ENCODE measurements at regions not wholly inside any gene's neighbourhood (a gene's known extent, or its start where the extent isn't known, plus 50 kb on each side); places are given as distances from the start of the nearest gene placed in this dataset.
"Not testable (repeated sequence)": the region's sequence is repeated elsewhere in the genome, so short reads cannot be mapped to it uniquely, and the experiment has no call there.

DNA sequence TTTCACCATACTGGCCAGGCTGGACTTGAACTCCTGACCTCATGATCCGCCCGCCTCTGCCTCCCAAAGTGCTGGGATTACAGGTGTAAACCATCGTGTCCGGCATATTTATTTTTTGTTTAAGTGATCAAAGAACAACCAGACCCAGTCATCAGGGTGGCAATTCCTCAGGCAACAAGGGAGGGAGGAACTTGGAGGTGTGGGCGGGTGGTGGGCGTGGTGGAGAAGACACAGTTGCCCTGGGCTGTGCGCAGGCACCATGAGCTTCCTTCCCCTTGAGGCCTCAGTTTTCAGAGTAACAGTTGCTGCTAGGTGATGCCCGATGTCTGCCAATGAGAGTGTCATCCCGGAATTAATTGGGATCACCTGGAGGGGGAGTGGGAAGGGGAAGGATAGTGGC is 191.7 kb downstream of the ALG10 start:
- intact Hi-C loops (cut with DNase I, micrococcal nuclease), result loop anchor here in 1 of 2 experiments (10.0 kb wide), 1 partner anchor 411 kb away; no protein-coding TSS in a partner anchor
- Mint-ChIP-seq H3K36me3 (ENCODE audit: low read depth) (peaks cover 3% of the 10 kb centered on the region), H3K9me3 (ENCODE audit: low read depth) (no peaks in the 10 kb centered on the region), H3K27ac (no peak overlapping the region), H3K27me3 (peaks cover 5% of the 10 kb centered on the region), H3K4me3 (no peak overlapping the region), H3K4me1 (peaks cover 6% of the 10 kb centered on the region)
- POLR2A ChIA-PET, result no interaction called here
- ATAC-seq (no peak), DNase-seq (no peak)
- CTCF ChIA-PET, result no interaction called here

DNA sequence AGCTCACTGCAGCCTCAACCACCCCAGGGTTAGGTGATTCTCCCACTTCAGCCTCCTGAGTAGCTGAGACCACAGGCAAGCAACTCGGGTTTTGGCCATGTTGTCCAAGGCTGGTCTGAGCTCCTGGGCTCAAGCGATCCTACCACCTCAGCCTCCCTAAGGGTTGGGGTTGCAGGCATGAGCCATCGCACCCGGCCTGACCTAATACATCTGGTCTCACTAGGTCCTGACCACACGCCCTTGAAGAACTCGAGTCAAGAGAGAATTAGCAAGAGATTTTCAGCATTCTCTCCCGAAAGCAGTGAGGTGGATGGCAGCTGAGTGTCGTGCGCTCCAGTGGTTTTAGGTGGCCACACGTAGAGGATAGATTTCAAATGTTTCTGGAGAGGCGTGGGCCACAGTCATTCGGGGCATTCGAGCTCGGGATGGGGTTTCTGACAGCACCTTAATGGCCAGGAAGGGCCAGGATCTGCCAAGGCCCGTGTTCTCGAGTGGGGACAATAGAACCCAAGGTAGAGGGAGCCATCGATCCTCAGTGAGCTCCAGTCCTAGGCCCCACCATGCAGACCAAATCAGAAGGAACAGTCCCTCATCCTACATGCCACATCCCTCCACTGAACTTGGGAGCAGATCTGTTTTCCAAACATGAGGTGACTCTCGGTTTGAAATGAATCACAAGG is 193.1 kb downstream of the ALG10 start:
- ChIA-PET CTCF (interaction anchor here (0.9 kb wide), 1 partner anchor 14 kb away, joined by 3 read pairs; no protein-coding TSS in a partner anchor), POLR2A (no interaction called here)
- H3K27ac Mint-ChIP-seq, result no peak overlapping the region
- peaks cover 8% of the 10 kb centered on the region for H3K4me1 Mint-ChIP-seq
- H3K36me3 Mint-ChIP-seq (ENCODE audit: low read depth), result peaks cover 3% of the 10 kb centered on the region
- ATAC-seq (no peak), DNase-seq (no peak)
- H3K9me3 Mint-ChIP-seq (ENCODE audit: low read depth), result no peaks in the 10 kb centered on the region
- H3K27me3 Mint-ChIP-seq, result peaks cover 10% of the 10 kb centered on the region
- no peak overlapping the region for H3K4me3 Mint-ChIP-seq
- intact Hi-C loops (cut with DNase I, micrococcal nuclease), result loop anchor here (5.0 to 10.0 kb wide), 4 partner anchors 47 to 1458 kb away; partner anchors contain the start of gene YARS2 (in 1 of the 2)

DNA sequence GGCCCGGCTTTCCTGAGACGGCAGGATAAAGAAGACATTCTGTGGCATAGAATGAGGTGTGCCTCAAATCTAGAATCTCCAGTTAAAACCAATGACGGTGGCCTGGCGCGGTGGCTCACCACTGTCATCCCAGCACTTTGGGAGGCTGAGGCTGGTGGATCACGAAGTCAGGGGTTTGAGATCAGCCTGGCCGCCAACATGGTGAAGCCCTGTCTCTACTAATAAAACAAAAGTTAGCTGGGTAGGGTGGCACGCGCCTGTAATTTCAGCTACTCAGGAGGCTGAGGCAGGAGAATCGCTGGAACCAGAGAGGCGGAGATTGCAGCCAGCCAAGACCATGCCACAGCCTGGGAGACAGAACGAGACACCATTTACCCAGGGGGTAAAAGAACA is 193.6 kb downstream of the ALG10 start:
- CTCF ChIA-PET, result no interaction called here

DNA sequence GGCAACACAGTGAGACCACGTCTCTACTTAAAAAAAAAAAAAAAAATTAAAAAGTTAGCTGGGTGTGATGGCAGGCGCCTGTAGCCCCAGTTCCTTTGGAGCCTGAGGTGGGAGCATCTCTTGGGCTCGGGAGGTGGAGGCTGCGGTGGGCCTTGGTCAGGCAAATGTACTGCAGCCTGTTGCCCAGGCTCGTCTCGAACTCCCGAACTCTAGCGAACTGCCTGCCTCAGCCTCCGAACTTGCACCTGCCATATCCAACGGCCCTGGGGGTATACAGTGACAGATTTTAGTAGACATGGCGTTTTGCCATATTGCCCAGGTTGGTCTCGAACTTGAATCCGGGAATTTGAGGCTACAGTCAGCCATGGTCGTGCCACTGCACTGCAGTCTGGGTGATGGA is 195.4 kb downstream of the ALG10 start:
- intact Hi-C loops (cut with DNase I, micrococcal nuclease), result loop anchor here (1.0 to 10.0 kb wide), 7 partner anchors 45 to 1461 kb away; partner anchors contain the start of gene YARS2 (in 1 of the 2)
- H3K27me3 Mint-ChIP-seq, result peaks cover 10% of the 10 kb centered on the region
- peaks cover 8% of the 10 kb centered on the region for H3K4me1 Mint-ChIP-seq
- ATAC-seq (no peak), DNase-seq (no peak)
- ChIA-PET POLR2A (no interaction called here), CTCF (interaction anchor here (1.0 to 1.7 kb wide), 2 partner anchors 95 to 194 kb away, joined by 3 to 8 read pairs; no protein-coding TSS in a partner anchor)
- H3K27ac Mint-ChIP-seq, result no peak overlapping the region
- H3K4me3 Mint-ChIP-seq, result no peak overlapping the region
- no peaks in the 10 kb centered on the region for H3K9me3 Mint-ChIP-seq (ENCODE audit: low read depth)
- no peaks in the 10 kb centered on the region for H3K36me3 Mint-ChIP-seq (ENCODE audit: low read depth)

More for the DNA sequence above, 193.6 kb downstream of the ALG10 start:
- Mint-ChIP-seq H3K9me3 (ENCODE audit: low read depth) (no peaks in the 10 kb centered on the region), H3K27me3 (peaks cover 10% of the 10 kb centered on the region), H3K36me3 (ENCODE audit: low read depth) (peaks cover 2% of the 10 kb centered on the region), H3K27ac (no peak overlapping the region), H3K4me1 (peaks cover 8% of the 10 kb centered on the region), H3K4me3 (no peak overlapping the region)
- no peak for DNase-seq
- intact Hi-C loops (cut with DNase I, micrococcal nuclease), result loop anchor here (5.0 to 10.0 kb wide), 4 partner anchors 46 to 1459 kb away; partner anchors contain the start of gene YARS2 (in 1 of the 2)
- ATAC-seq, result no peak
- POLR2A ChIA-PET, result no interaction called here

DNA sequence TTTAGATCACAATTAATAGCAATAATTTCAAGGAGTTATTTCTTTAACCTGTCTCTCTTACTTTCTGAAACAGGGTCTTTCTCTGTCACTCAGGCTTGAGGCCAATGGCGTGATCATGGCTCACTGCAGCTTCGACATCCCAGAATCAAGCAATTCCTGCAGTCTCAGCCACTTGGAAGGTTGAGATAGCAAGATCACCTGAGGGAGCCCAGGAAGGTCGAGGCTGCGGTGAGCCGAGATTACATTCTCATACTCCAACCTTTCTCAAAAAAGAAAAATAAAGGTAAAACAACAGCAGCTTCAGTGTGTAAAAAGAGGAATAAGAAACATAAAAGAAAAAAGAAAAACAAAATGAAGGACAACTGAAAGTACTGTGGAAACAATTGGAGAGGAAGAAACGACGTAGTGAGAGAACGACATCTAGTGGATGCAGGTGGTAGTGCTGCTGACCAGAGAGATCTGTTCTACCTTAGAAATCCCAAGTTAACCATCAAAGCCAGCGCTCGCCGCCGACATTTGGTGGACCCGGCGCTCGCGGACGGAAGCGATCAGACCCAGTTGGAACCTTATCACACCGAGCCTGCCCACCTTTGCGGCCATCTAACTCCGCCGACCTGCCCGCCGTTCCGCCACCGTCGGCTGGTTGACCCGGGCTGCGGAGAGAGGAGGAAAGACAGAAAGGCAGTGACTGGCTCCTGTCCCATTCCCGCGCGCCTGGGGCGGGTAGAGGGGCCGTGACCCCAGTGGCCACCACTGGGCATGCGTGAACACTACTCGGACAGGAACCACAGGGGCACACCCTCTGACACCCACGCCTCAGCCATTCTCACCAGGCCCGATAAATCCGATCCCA is 196.1 kb downstream of the ALG10 start:
- intact Hi-C loops (cut with DNase I, micrococcal nuclease), result loop anchor here (1.0 to 10.0 kb wide), 7 partner anchors 44 to 1462 kb away; partner anchors contain the start of gene YARS2 (in 1 of the 2)
- peaks cover 10% of the 10 kb centered on the region for H3K27me3 Mint-ChIP-seq

DNA sequence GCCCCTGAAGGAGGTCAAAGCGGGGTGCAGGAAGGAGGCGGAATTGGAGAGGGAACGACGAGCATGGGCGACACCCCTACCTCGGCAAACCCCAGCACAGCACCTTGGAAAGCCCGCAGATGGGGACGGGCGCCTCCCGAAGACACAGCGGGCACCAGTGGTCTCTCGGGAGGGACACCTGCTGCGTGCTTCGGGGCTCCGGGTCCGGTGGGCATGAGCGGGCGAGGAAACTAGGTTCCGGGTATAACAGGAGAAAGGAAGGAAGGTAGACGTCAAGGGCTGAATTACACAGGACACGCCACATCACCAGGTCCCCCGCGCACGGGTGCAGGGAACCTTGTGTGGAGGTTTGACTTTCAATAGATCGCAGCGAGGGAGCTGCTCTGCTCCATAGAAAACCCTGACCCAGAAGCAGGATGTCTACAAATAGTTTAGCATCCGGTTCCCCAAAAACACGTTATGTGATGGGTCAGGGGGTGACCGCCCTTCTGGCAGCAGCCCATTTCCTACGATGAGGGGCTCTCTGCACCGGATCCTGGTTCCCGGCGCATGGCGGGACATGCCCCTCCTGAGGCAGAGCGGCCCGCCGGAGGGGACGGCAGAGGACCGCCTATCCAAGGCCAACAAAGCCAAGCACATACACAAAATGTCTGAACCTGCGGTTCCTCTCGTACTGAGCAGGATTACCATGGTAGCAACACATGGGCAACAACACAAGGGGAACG is 196.9 kb downstream of the ALG10 start:
- H3K27ac Mint-ChIP-seq, result peak overlapping the region; percentile 4
- ChIA-PET CTCF (interaction anchor here (1.7 kb wide), 1 partner anchor 97 kb away, joined by 8 read pairs; no protein-coding TSS in a partner anchor), POLR2A (no interaction called here)
- peaks cover 8% of the 10 kb centered on the region for H3K4me1 Mint-ChIP-seq
- peaks cover 10% of the 10 kb centered on the region for H3K27me3 Mint-ChIP-seq
- DNase-seq (peak; percentile 35), ATAC-seq (no peak)
- no peaks in the 10 kb centered on the region for H3K36me3 Mint-ChIP-seq (ENCODE audit: low read depth)
- intact Hi-C loops (cut with DNase I, micrococcal nuclease), result loop anchor here (5.0 to 10.0 kb wide), 4 partner anchors 43 to 1462 kb away; partner anchors contain the start of gene YARS2 (in 1 of the 2)
- H3K9me3 Mint-ChIP-seq (ENCODE audit: low read depth), result no peaks in the 10 kb centered on the region
- peak overlapping the region; percentile 75 for H3K4me3 Mint-ChIP-seq

More for the DNA sequence above, 196.1 kb downstream of the ALG10 start:
- Mint-ChIP-seq H3K4me3 (peak overlapping the region; percentile 75), H3K27ac (peak overlapping the region; percentile 53), H3K36me3 (ENCODE audit: low read depth) (no peaks in the 10 kb centered on the region), H3K9me3 (ENCODE audit: low read depth) (no peaks in the 10 kb centered on the region), H3K4me1 (peaks cover 8% of the 10 kb centered on the region)
- ChIA-PET POLR2A (no interaction called here), CTCF (interaction anchor here (1.0 to 1.7 kb wide), 2 partner anchors 96 to 195 kb away, joined by 3 to 8 read pairs; no protein-coding TSS in a partner anchor)
- DNase-seq (peak; percentile 83), ATAC-seq (peak; percentile 79)

DNA sequence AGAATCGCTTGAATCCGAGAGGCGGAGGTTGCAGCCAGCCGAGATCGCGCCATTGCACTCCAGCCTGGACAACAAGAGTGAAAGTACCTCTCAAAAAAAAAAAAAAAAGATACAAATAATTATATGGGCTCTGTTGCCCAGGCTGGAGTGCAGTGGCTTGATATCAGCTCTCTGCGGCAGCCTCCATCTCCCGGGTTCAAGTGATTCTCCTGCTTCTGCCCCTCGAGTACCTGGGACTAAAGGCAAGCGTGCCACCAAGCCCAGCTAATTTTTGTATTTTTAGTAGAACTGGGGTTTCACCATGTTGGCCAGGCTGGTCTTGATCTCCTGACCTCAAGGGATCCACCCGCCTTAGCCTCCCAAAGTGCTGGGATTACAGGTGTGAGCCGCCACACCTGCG is 197.8 kb downstream of the ALG10 start:
- CTCF ChIA-PET; H3K9me3 Mint-ChIP-seq (ENCODE audit: low read depth); DNase-seq; H3K4me1 Mint-ChIP-seq; POLR2A ChIA-PET; H3K27me3 Mint-ChIP-seq; H3K27ac Mint-ChIP-seq; ATAC-seq; intact Hi-C loops (cut with DNase I, micrococcal nuclease); H3K4me3 Mint-ChIP-seq; H3K36me3 Mint-ChIP-seq (ENCODE audit: low read depth): not testable (repeated sequence)

DNA sequence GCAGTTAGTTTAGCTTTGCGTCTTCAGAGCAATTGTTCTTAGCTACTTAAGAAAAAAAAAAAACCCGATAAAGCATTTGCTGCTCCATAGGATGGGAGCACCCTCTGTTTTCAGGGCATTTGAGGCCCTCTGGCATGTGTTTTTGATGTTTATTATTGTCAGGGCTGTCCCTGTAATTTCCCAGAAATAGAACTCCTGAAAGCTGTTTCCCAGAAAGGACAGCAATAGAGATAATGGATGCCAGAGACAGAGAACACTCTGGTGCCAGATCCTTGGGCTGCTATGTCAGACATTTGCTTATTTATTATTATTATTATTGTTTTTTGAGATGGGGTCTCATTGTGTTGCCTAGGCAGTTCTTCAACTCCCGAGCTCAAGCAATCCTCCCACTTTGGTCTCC is 201.3 kb downstream of the ALG10 start:
- CTCF ChIA-PET, result interaction anchor here (0.6 kb wide), 1 partner anchor 209 kb away, joined by 4 read pairs; no protein-coding TSS in a partner anchor
- DNase-seq, result no peak

DNA sequence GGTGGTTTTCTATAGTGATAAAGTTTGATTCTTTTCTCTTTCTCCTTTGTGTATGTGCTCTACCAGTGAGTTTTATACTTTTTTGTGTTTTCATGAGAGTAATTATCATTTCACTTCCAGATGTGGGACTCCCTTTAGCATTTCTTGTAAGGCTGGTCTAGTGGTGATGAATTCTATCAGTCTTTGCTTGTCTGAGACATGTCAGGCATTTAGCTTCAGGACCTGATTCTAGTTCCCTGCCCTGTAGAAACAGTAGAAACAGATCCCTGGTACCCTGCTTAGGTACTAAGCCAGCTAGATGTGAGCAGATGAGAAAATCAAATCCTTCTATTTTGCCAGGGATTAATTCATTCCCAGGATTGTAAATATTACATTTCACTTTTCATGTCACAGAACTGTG is 203.7 kb downstream of the ALG10 start:
- H3K27ac Mint-ChIP-seq; H3K4me3 Mint-ChIP-seq; CTCF ChIA-PET; DNase-seq; H3K9me3 Mint-ChIP-seq (ENCODE audit: low read depth); H3K36me3 Mint-ChIP-seq (ENCODE audit: low read depth); POLR2A ChIA-PET; ATAC-seq; H3K4me1 Mint-ChIP-seq; intact Hi-C loops (cut with DNase I, micrococcal nuclease): not testable (repeated sequence)
- H3K27me3 Mint-ChIP-seq, result peaks cover 11% of the 10 kb centered on the region

More for the DNA sequence above, 201.3 kb downstream of the ALG10 start:
- H3K36me3 Mint-ChIP-seq (ENCODE audit: low read depth), result no peaks in the 10 kb centered on the region
- H3K27ac Mint-ChIP-seq, result no peak overlapping the region
- POLR2A ChIA-PET, result no interaction called here
- H3K27me3 Mint-ChIP-seq, result peaks cover 13% of the 10 kb centered on the region
- H3K4me1 Mint-ChIP-seq, result peaks cover 4% of the 10 kb centered on the region
- intact Hi-C loops (cut with DNase I, micrococcal nuclease), result no loop called here
- no peak for ATAC-seq
- H3K4me3 Mint-ChIP-seq, result no peak overlapping the region
- H3K9me3 Mint-ChIP-seq (ENCODE audit: low read depth), result peaks cover 10% of the 10 kb centered on the region

DNA sequence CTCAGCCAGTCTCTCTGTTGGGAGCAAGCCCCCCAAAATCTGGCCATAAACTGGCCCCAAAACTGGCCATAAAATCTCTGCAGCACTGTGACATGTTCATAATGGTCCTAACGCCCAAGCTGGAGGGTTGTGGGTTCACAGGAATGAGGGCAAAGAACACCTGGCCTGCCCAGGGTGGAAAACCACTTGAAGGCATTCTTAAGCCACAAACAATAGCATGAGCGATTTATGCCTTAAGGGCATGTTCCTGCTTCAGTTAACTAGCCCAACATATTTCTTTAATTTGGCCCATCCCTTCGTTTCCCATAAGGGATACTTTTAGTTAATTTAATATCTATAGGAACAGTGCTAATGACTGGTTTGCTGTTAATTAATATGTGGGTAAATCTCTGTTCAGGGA is 205.8 kb downstream of the ALG10 start:
- ATAC-seq; H3K9me3 Mint-ChIP-seq (ENCODE audit: low read depth); H3K4me3 Mint-ChIP-seq; DNase-seq; intact Hi-C loops (cut with DNase I, micrococcal nuclease); H3K36me3 Mint-ChIP-seq (ENCODE audit: low read depth); H3K27ac Mint-ChIP-seq; CTCF ChIA-PET; POLR2A ChIA-PET; H3K4me1 Mint-ChIP-seq: not testable (repeated sequence)
- H3K27me3 Mint-ChIP-seq, result peaks cover 11% of the 10 kb centered on the region

DNA sequence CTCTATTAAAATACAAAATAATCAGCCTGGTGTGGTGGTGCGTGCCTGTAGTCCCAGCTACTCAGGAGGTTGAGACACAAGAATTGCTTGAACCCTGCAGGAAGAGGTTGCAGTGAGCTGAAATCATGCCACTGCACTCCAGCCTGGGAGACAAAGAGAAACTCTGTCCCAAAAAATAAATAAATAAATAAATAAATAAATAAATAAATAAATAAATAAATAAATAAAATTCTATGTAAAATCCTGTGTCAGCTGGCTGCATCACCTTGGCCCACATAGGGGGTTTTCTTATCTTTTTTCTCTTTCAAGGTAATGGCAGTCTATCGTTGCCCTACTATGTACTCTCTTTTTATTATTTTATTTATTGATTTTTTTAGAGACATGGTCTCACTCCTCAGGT is 206.7 kb downstream of the ALG10 start:
- H3K9me3 Mint-ChIP-seq (ENCODE audit: low read depth); intact Hi-C loops (cut with DNase I, micrococcal nuclease); H3K4me1 Mint-ChIP-seq; POLR2A ChIA-PET; H3K4me3 Mint-ChIP-seq; ATAC-seq; H3K27ac Mint-ChIP-seq; H3K36me3 Mint-ChIP-seq (ENCODE audit: low read depth); DNase-seq: not testable (repeated sequence)
- CTCF ChIA-PET, result interaction anchor here (1.2 kb wide), 1 partner anchor 14 kb away, joined by 3 read pairs; no protein-coding TSS in a partner anchor
- peaks cover 11% of the 10 kb centered on the region for H3K27me3 Mint-ChIP-seq
